ENCODE measurements at regions not wholly inside any gene's neighbourhood (a gene's known extent, or its start where the extent isn't known, plus 50 kb on each side); places are given as distances from the start of the nearest gene placed in this dataset.
A peak's percentile ranks its signal among the peaks of the same experiment; 100 is the strongest.

- no peaks in the 10 kb centered on the region for H3K79me2 ChIP-seq (ENCODE audit: low read depth)
- H3K36me3 Mint-ChIP-seq = no peaks in the 10 kb centered on the region
- H3K9me3 ChIP-seq (ENCODE audit: low read depth) = no peaks in the 10 kb centered on the region
- no peak overlapping the region for H3K4me2 ChIP-seq
- peaks cover 9% of the 10 kb centered on the region for H3K27me3 Mint-ChIP-seq (ENCODE audit: insufficient read depth, low read depth)
- no peak overlapping the region for H3K9ac ChIP-seq
- H3K4me3 Mint-ChIP-seq = no peak overlapping the region
- H3K27me3 ChIP-seq = peaks cover 9% of the 10 kb centered on the region
- no peak overlapping the region for H3K27ac ChIP-seq
- peaks cover 11% of the 10 kb centered on the region for H3K4me1 ChIP-seq
- no peaks in the 10 kb centered on the region for H3K36me3 ChIP-seq
- peaks cover 34% of the 10 kb centered on the region for H3K4me1 Mint-ChIP-seq
- TF ChIP-seq EZH2phosphoT487 (IDR thresholded peaks at IDR 0.05) (no peak), CTCF (IDR thresholded peaks at IDR 0.05) (peak; percentile 30), EZH2 (IDR thresholded peaks at IDR 0.05) (no peak)
- no peaks in the 10 kb centered on the region for H3F3A ChIP-seq (ENCODE audit: low read depth)
- H4K20me1 ChIP-seq (ENCODE audit: low read depth) = no peaks in the 10 kb centered on the region
- H2AFZ ChIP-seq (replicated peaks) = no peak overlapping the region
- no peaks in the 10 kb centered on the region for H3K9me3 Mint-ChIP-seq
- no peak overlapping the region for H3K27ac Mint-ChIP-seq
- DNase-seq (ENCODE audit: low spot score) = no peak
- no peak overlapping the region for H3K4me3 ChIP-seq
Observed at GRCh38 chr19:30686176-30686820, 314.1 kb downstream of the ZNF536 start.

- Histone ChIP-seq H3K4me3 (no peak overlapping the region), H3K27ac (no peak overlapping the region), H3K9me3 (ENCODE audit: low read depth) (no peaks in the 10 kb centered on the region), H3K36me3 (no peaks in the 10 kb centered on the region), H3K27me3 (peaks cover 8% of the 10 kb centered on the region), H2AFZ (replicated peaks) (no peak overlapping the region), H3K79me2 (ENCODE audit: low read depth) (no peaks in the 10 kb centered on the region), H3K4me2 (no peak overlapping the region), H3K9ac (no peak overlapping the region), H3K4me1 (peaks cover 3% of the 10 kb centered on the region), H3F3A (ENCODE audit: low read depth) (no peaks in the 10 kb centered on the region), H4K20me1 (ENCODE audit: low read depth) (no peaks in the 10 kb centered on the region)
- Mint-ChIP-seq H3K27me3 (ENCODE audit: insufficient read depth, low read depth) (peaks cover 5% of the 10 kb centered on the region), H3K9me3 (no peaks in the 10 kb centered on the region), H3K4me1 (peaks cover 26% of the 10 kb centered on the region), H3K4me3 (no peak overlapping the region), H3K27ac (no peak overlapping the region), H3K36me3 (no peaks in the 10 kb centered on the region)
- TF ChIP-seq EZH2phosphoT487 (IDR thresholded peaks at IDR 0.05) = no peak
- TF ChIP-seq EZH2 (IDR thresholded peaks at IDR 0.05) = no peak
- TF ChIP-seq CTCF (IDR thresholded peaks at IDR 0.05) = no peak
- no peak for DNase-seq (ENCODE audit: low spot score)
Observed at GRCh38 chr19:30685426-30686000, 313.3 kb downstream of the ZNF536 start.

GRCh38 chr19:30684613-30685012, 312.4 kb downstream of the ZNF536 start:
- H3K27ac Mint-ChIP-seq = peak overlapping the region; percentile 57
- H3K27me3 Mint-ChIP-seq (ENCODE audit: insufficient read depth, low read depth) = peaks cover 5% of the 10 kb centered on the region
- no peaks in the 10 kb centered on the region for H4K20me1 ChIP-seq (ENCODE audit: low read depth)
- no peaks in the 10 kb centered on the region for H3K9me3 ChIP-seq (ENCODE audit: low read depth)
- H3K4me3 Mint-ChIP-seq = no peak overlapping the region
- H3K9me3 Mint-ChIP-seq = no peaks in the 10 kb centered on the region
- no peaks in the 10 kb centered on the region for H3K36me3 Mint-ChIP-seq
- no peak overlapping the region for H3K4me2 ChIP-seq
- no peak overlapping the region for H3K4me3 ChIP-seq
- peaks cover 8% of the 10 kb centered on the region for H3K27me3 ChIP-seq
- H3K4me1 Mint-ChIP-seq = peaks cover 22% of the 10 kb centered on the region
- no peak for DNase-seq (ENCODE audit: low spot score)
- H3K79me2 ChIP-seq (ENCODE audit: low read depth) = no peaks in the 10 kb centered on the region
- no peak overlapping the region for H3K27ac ChIP-seq
- no peak overlapping the region for H3K9ac ChIP-seq
- peaks cover 3% of the 10 kb centered on the region for H3K4me1 ChIP-seq
- no peaks in the 10 kb centered on the region for H3F3A ChIP-seq (ENCODE audit: low read depth)
- TF ChIP-seq EZH2phosphoT487 (IDR thresholded peaks at IDR 0.05) (no peak), EZH2 (IDR thresholded peaks at IDR 0.05) (no peak), CTCF (IDR thresholded peaks at IDR 0.05) (no peak)
- no peak overlapping the region for H2AFZ ChIP-seq (replicated peaks)
- no peaks in the 10 kb centered on the region for H3K36me3 ChIP-seq

Measured in neural progenitor cell (in vitro differentiated cells).